LNCAP (cell line): ENCODE measurements at regions not wholly inside any gene's neighbourhood (a gene's known extent, or its start where the extent isn't known, plus 50 kb on each side); places are given as distances from the start of the nearest gene placed in this dataset.

ENCODE experiments used
- TF ChIP-seq, protein P1 (sequence below): fragments of 450-650 bp; IDR thresholded peaks from 2 replicates; pipeline ENCODE4 v1.5.1; 2017; ENCODE audit warnings: mild to moderate bottlenecking

DNA sequence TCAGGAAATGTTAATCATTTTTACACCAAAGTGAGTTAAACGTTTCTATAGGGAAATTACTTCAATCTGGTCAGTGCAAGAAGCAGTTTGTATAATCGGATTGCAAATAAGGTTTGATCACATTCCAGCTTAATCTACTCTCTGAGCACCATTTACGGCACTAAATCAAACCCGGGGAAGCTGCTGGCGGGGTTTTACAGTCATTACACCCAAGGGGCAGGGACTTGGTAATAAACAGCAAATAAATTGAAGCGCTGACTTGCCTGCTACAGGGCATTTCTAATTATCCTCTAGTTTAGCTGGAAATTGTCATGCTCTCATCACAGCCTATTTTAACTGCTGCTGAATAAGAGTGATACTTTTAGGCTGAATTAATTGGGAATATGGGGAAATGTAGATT, 152.1 kb upstream of the SOX21 start:
- TF ChIP-seq, protein P1, sequence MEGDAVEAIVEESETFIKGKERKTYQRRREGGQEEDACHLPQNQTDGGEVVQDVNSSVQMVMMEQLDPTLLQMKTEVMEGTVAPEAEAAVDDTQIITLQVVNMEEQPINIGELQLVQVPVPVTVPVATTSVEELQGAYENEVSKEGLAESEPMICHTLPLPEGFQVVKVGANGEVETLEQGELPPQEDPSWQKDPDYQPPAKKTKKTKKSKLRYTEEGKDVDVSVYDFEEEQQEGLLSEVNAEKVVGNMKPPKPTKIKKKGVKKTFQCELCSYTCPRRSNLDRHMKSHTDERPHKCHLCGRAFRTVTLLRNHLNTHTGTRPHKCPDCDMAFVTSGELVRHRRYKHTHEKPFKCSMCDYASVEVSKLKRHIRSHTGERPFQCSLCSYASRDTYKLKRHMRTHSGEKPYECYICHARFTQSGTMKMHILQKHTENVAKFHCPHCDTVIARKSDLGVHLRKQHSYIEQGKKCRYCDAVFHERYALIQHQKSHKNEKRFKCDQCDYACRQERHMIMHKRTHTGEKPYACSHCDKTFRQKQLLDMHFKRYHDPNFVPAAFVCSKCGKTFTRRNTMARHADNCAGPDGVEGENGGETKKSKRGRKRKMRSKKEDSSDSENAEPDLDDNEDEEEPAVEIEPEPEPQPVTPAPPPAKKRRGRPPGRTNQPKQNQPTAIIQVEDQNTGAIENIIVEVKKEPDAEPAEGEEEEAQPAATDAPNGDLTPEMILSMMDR = no peak

DNA sequence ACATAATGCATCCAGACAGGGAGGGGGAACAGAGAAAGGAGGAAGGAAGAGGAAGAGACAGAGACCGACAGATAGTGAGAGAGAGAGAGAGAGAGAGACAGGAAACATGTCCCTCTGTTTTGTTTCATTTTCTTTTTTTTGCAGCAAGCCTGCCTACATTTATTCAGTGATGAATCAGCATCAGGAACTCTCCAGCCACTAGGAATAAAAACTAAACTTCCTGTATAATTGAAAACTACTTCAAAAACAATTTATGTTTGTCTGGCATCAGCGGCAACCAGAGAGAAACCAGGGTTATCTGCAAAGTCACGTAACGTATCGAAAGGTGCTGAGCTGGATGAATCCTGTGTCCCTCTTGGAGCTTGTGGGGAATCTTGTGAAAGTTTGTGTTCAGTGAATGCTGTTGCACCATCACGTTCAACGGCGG, 148.6 kb upstream of the SOX21 start:
- TF ChIP-seq, protein P1 = no peak

DNA sequence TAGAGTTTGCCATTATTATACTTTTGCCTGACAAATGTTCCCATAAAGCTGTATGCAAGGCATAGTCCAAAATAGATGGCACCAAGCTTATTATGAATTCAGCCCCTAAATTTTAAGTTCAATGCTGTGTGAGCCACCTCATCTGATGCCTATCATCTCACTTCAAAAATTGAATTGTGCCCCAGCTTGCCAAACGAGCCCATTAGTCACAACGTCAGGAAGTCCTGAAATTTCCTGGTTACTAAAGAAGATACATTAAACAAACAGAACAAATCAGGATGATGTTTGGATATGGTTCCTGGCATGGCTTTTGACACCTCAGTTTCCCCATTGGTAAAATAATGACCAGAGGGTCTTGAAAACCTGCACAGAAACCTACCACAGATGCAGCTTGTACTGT, 147.5 kb upstream of the SOX21 start:
- TF ChIP-seq, protein P1 = no peak

DNA sequence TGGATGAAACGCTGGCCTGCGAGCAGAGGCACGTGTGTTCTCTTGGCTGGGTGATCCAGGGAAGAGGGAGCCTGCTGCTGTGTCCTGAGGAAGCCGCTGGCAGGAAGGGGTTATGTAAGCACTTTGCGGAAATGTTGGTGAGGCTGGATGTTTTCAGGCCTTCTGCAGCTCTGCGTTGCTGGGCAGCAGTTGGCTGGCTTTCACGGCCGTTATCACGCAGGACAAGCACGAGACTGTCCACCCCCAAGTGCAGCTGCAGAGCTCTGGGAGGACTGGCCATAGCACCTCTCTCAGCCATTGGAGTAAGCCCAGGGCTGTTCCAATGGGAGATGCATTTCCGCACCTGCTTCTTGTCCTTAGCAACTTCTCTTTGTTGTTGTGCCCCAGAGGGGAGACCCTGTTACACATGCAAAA, 146.9 kb upstream of the SOX21 start:
- TF ChIP-seq, protein P1 = no peak

DNA sequence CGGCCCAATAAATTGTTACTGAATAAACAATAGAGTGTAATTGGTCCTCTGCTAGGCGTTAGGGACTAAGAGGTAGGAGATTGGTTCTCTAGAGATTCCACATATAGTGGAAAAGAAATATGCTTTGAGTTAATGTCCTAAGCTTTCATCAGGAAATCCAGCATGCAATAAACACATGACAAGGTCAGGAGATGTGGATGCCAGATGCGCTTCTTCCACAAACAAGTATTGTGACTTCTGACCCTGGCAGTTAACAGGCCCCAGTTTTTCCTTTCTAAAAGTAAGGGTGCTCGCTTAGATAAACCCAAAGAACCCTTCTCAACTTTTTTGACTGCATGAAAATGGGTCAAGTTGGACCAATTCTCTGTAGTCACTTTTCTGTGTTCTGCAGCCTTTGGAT, 146.5 kb upstream of the SOX21 start:
- TF ChIP-seq, protein P1 = no peak

DNA sequence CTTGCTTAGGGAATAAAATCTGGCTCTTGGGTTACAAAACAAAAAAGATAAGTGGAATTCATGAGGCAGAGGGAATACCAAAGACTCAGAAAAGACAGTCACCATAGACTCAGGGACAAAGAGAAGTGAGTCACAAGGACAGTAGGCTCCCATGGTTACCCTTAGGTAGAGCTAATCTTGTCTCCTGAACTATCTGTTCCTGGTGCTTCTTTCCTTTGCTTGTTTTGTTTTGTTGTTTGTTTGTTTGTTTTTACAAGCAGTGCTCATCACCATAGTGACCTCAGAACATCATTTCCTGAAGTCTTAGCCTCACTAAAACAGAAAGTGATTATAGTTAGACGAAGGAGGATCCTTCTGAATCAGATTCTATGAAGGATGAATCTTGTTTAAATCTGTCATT, 142.3 kb upstream of the SOX21 start:
- TF ChIP-seq, protein P1 = no peak

DNA sequence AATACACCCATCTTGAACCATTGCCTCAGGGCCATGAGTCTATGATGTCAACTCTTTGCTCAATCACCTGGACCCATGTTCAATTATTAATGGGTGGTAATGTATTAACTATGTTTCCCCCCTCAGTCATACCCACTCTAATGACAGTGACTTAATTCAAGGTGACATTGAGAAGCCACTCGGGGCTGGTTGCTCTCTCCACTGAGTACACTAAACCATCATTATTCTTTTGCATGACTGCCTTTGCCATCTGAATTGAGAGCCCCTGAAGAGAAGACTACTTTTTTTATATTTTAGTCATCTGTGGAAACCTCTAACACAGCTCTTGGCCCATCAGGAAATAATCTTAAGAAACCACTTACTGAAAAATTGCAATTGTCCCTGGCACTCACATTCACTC, 139.2 kb upstream of the SOX21 start:
- TF ChIP-seq, protein P1 = no peak

DNA sequence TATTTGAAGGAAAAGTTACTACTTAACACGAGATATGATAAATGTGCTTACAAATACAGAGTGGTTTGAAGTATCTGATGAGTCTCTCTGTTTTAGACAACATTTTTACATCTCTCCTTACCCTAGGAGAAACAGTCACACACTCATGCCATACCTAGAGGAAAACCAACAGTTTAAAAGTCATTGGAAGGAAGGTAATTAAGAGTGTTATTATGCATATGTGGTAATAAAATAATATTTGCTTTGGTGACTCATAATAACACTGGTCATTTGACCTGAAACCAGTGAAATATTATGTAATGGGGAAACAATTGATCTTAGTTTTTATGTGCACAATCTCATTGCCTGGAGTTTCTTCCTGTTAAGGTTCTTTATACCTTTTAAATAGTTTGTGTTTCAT, 136.9 kb upstream of the SOX21 start:
- TF ChIP-seq, protein P1 = no peak
